GM18507 (cell line): ENCODE measurements at regions not wholly inside any gene's neighbourhood (a gene's known extent, or its start where the extent isn't known, plus 50 kb on each side); places are given as distances from the start of the nearest gene placed in this dataset.

ENCODE experiments used
- DNase-seq: peaks from one replicate; pipeline ENCODE4 v3.0.0; 2011; ENCODE audit warnings: low read depth; ENCODE audit not compliant: insufficient read length; ENCODE audit errors: extremely low spot score
- FAIRE-seq: peaks from 2 replicates; lab custom pipeline; 2011; peaks lifted over from hg19 to GRCh38; lab: Jason Lieb, UNC

- FAIRE-seq (no peak), DNase-seq (no peak)
Measured at GRCh38 chr10:129329385-129330055, 137.5 kb upstream of the MGMT start.

- DNase-seq, result no peak
- FAIRE-seq, result no peak
Measured at GRCh38 chr10:129330211-129330610, 136.8 kb upstream of the MGMT start.

GRCh38 chr10:129331207-129331838 lies 135.7 kb upstream of the MGMT start:
- no peak for FAIRE-seq
- no peak for DNase-seq

GRCh38 chr10:129331839-129332220 lies 135.2 kb upstream of the MGMT start:
- no peak for FAIRE-seq
- no peak for DNase-seq

GRCh38 chr10:129332476-129332875 lies 134.6 kb upstream of the MGMT start:
- DNase-seq, result no peak
- FAIRE-seq, result no peak

GRCh38 chr10:129333706-129334105 lies 133.3 kb upstream of the MGMT start:
- DNase-seq (no peak), FAIRE-seq (no peak)

GRCh38 chr10:129334266-129334665 lies 132.8 kb upstream of the MGMT start:
- FAIRE-seq (no peak), DNase-seq (no peak)

GRCh38 chr10:129335396-129335795 lies 131.6 kb upstream of the MGMT start:
- FAIRE-seq (no peak), DNase-seq (no peak)

GRCh38 chr10:129335942-129336341 lies 131.1 kb upstream of the MGMT start:
- no peak for DNase-seq
- no peak for FAIRE-seq

- no peak for DNase-seq
- FAIRE-seq, result no peak
Measured at GRCh38 chr10:129339191-129339590, 127.8 kb upstream of the MGMT start.

- no peak for DNase-seq
- FAIRE-seq, result no peak
Measured at GRCh38 chr10:129339841-129340240, 127.2 kb upstream of the MGMT start.

GRCh38 chr10:129341087-129341486 lies 126.0 kb upstream of the MGMT start:
- DNase-seq (no peak), FAIRE-seq (no peak)

GRCh38 chr10:129342385-129342784 lies 124.7 kb upstream of the MGMT start:
- DNase-seq, result no peak
- no peak for FAIRE-seq

- DNase-seq, result no peak
- no peak for FAIRE-seq
Measured at GRCh38 chr10:129343141-129343540, 123.9 kb upstream of the MGMT start.

GRCh38 chr10:129344103-129344502 lies 122.9 kb upstream of the MGMT start:
- FAIRE-seq (no peak), DNase-seq (no peak)

- no peak for DNase-seq
- no peak for FAIRE-seq
Measured at GRCh38 chr10:129344731-129345355, 122.2 kb upstream of the MGMT start.

- DNase-seq (no peak), FAIRE-seq (no peak)
Measured at GRCh38 chr10:129345763-129346162, 121.3 kb upstream of the MGMT start.

- no peak for DNase-seq
- FAIRE-seq, result no peak
Measured at GRCh38 chr10:129350690-129351089, 116.4 kb upstream of the MGMT start.

- FAIRE-seq (no peak), DNase-seq (no peak)
Measured at GRCh38 chr10:129353101-129353500, 113.9 kb upstream of the MGMT start.

- DNase-seq (no peak), FAIRE-seq (no peak)
Measured at GRCh38 chr10:129360046-129360445, 107.0 kb upstream of the MGMT start.
